GM23248 (cell line): ENCODE measurements at regions not wholly inside any gene's neighbourhood (a gene's known extent, or its start where the extent isn't known, plus 50 kb on each side); places are given as distances from the start of the nearest gene placed in this dataset.
A peak's percentile ranks its signal among the peaks of the same experiment; 100 is the strongest.

ENCODE experiments used
- DNase-seq: peaks from one replicate; pipeline ENCODE4 v3.0.0-alpha.2; 2015
- H2AFZ ChIP-seq: fragments of 200-600 bp; sonication (generic); 2 replicates; pipeline ENCODE4 v1.6.1; 2016; ENCODE audit warnings: antibody characterized with exemption
- H3F3A ChIP-seq: fragments of 200-600 bp; sonication (generic); 2 replicates; pipeline ENCODE4 v1.6.1; 2016; ENCODE audit warnings: mild to moderate bottlenecking, antibody characterized with exemption, mixed run types; ENCODE audit not compliant: insufficient read depth
- H3K27ac ChIP-seq: fragments of 200-600 bp; sonication (generic); 2 replicates; pipeline ENCODE4 v1.5.1; 2016; ENCODE audit warnings: mild to moderate bottlenecking
- H3K27me3 ChIP-seq: fragments of 200-600 bp; sonication (generic); replicated peaks from 2 replicates; pipeline ENCODE4 v1.6.1; 2016; ENCODE audit warnings: mild to moderate bottlenecking; ENCODE audit not compliant: insufficient read depth
- H3K36me3 ChIP-seq: fragments of 200-600 bp; sonication (generic); 2 replicates; pipeline ENCODE4 v1.6.1; 2016; ENCODE audit warnings: low read depth, mild to moderate bottlenecking
- H3K4me1 ChIP-seq: fragments of 200-600 bp; sonication (generic); 2 replicates; pipeline ENCODE4 v1.6.1; 2016; ENCODE audit warnings: mild to moderate bottlenecking; ENCODE audit not compliant: insufficient read depth
- H3K4me2 ChIP-seq: fragments of 200-600 bp; sonication (generic); one replicate; pipeline ENCODE4 v1.6.1; 2016; ENCODE audit warnings: mild to moderate bottlenecking; ENCODE audit not compliant: unreplicated experiment
- H3K4me3 ChIP-seq: fragments of 200-600 bp; sonication (generic); 2 replicates; pipeline ENCODE4 v1.5.1; 2016; ENCODE audit warnings: mild to moderate bottlenecking
- H3K79me2 ChIP-seq: fragments of 200-600 bp; sonication (generic); 2 replicates; pipeline ENCODE4 v1.6.1; 2016; ENCODE audit warnings: mild to moderate bottlenecking; ENCODE audit not compliant: insufficient read depth
- H3K9ac ChIP-seq: fragments of 200-600 bp; sonication (generic); 2 replicates; pipeline ENCODE4 v1.6.1; 2016; ENCODE audit warnings: mild to moderate bottlenecking
- H3K9me2 ChIP-seq: fragments of 200-600 bp; sonication (generic); 2 replicates; pipeline ENCODE4 v1.6.1; 2016; ENCODE audit warnings: mixed run types, mild to moderate bottlenecking, moderate library complexity; ENCODE audit not compliant: insufficient read depth
- H3K9me3 ChIP-seq: fragments of 200-600 bp; sonication (generic); one replicate; pipeline ENCODE4 v1.6.1; 2017; ENCODE audit warnings: low read depth
- H4K20me1 ChIP-seq: fragments of 200-600 bp; sonication (generic); 2 replicates; pipeline ENCODE4 v1.6.0; 2016; ENCODE audit not compliant: insufficient read depth
- EZH2 ChIP-seq: fragments of 200-600 bp; sonication (generic); IDR thresholded peaks from 2 replicates; pipeline ENCODE4 v1.6.1; 2018; ENCODE audit warnings: antibody characterized with exemption, mild to moderate bottlenecking; ENCODE audit not compliant: insufficient read depth, poor library complexity, severe bottlenecking
- EZH2phosphoT487 ChIP-seq: fragments of 200-600 bp; sonication (generic); IDR thresholded peaks from 2 replicates; pipeline ENCODE4 v1.6.1; 2018; ENCODE audit warnings: antibody characterized with exemption, moderate library complexity, mild to moderate bottlenecking, low read depth; ENCODE audit not compliant: insufficient read depth
- WGBS, 2 experiments: methylation state at CpG; one replicate each; pipeline ENCODE4 v1.1.6; 2015 to 2017; ENCODE audit warnings: low lambda C conversion rate in 2 of 2, low coverage in 1 of 2; ENCODE audit errors: missing lambda C conversion rate in 2 of 2; 5-methylcytosine and 5-hydroxymethylcytosine counted together
- in situ Hi-C: fragments of 300-500 bp; cut with MboI; formaldehyde crosslinking; loops from 2 replicates; pipeline ENCODE4 v1.15.0; 2020

GRCh38 chr9:110141227-110141793, 66.6 kb downstream of the C9orf152 start:
- Histone ChIP-seq H2AFZ (no peak overlapping the region), H3K27ac (peak overlapping the region; percentile 74), H3F3A (peaks cover 62% of the 10 kb centered on the region), H3K9me2 (no peaks in the 10 kb centered on the region), H4K20me1 (no peaks in the 10 kb centered on the region), H3K9me3 (no peaks in the 10 kb centered on the region), H3K27me3 (no peaks in the 10 kb centered on the region), H3K4me1 (peaks cover 55% of the 10 kb centered on the region), H3K36me3 (peaks cover 42% of the 10 kb centered on the region), H3K4me2 (peak overlapping the region; percentile 62), H3K79me2 (peaks cover 93% of the 10 kb centered on the region), H3K4me3 (no peak overlapping the region), H3K9ac (0 out of 2 replicates have a peak overlapping the region, but pooled peaks have one; percentile 4)
- 1% methylated on average over 7 of the region's 7 CpGs for WGBS, 2 experiments
- in situ Hi-C loops = no loop called here
- peak; percentile 97 for DNase-seq
- TF ChIP-seq EZH2phosphoT487 (peak; percentile 86), EZH2 (no peak)

- H3K4me1 ChIP-seq = peaks cover 59% of the 10 kb centered on the region
- H4K20me1 ChIP-seq = no peaks in the 10 kb centered on the region
- peaks cover 71% of the 10 kb centered on the region for H3F3A ChIP-seq
- peak overlapping the region; percentile 74 for H3K27ac ChIP-seq
- peaks cover 93% of the 10 kb centered on the region for H3K79me2 ChIP-seq
- no peak for TF ChIP-seq EZH2
- TF ChIP-seq EZH2phosphoT487 = no peak
- no peaks in the 10 kb centered on the region for H3K9me3 ChIP-seq
- H3K4me3 ChIP-seq = no peak overlapping the region
- peak overlapping the region; percentile 62 for H3K4me2 ChIP-seq
- WGBS, 2 experiments = 92 to 96% methylated on average over 3 of the region's 3 CpGs
- H3K9ac ChIP-seq = peak overlapping the region; percentile 1
- in situ Hi-C loops = no loop called here
- peaks cover 35% of the 10 kb centered on the region for H3K36me3 ChIP-seq
- DNase-seq = no peak
- H2AFZ ChIP-seq = no peak overlapping the region
- H3K9me2 ChIP-seq = no peaks in the 10 kb centered on the region
- no peaks in the 10 kb centered on the region for H3K27me3 ChIP-seq
Measured at GRCh38 chr9:110142253-110142652, 65.7 kb downstream of the C9orf152 start.

GRCh38 chr9:110142868-110143481, 65.0 kb downstream of the C9orf152 start:
- Histone ChIP-seq H3K9me2 (no peaks in the 10 kb centered on the region), H2AFZ (no peak overlapping the region), H3K27ac (peak overlapping the region; percentile 74), H3K4me3 (no peak overlapping the region), H4K20me1 (no peaks in the 10 kb centered on the region), H3K36me3 (peaks cover 28% of the 10 kb centered on the region), H3K27me3 (no peaks in the 10 kb centered on the region), H3F3A (peaks cover 78% of the 10 kb centered on the region), H3K4me1 (peaks cover 63% of the 10 kb centered on the region), H3K9me3 (no peaks in the 10 kb centered on the region), H3K4me2 (peak overlapping the region; percentile 62), H3K79me2 (peaks cover 93% of the 10 kb centered on the region), H3K9ac (peak overlapping the region; percentile 1; the same call in 1 of the 2 replicates)
- TF ChIP-seq EZH2 = no peak
- no peak for TF ChIP-seq EZH2phosphoT487
- in situ Hi-C loops = no loop called here
- 100% methylated on average over 3 of the region's 3 CpGs for WGBS, 2 experiments
- no peak for DNase-seq

- Histone ChIP-seq H4K20me1 (no peaks in the 10 kb centered on the region; the same call in 1 of the 2 replicates), H3K27me3 (no peaks in the 10 kb centered on the region), H3K9ac (no peak overlapping the region), H3K4me3 (no peak overlapping the region), H3K36me3 (peaks cover 23% of the 10 kb centered on the region), H3K27ac (peak overlapping the region; percentile 74; the same call in 1 of the 2 replicates), H3K9me3 (no peaks in the 10 kb centered on the region), H2AFZ (no peak overlapping the region), H3K79me2 (peaks cover 93% of the 10 kb centered on the region), H3K9me2 (no peaks in the 10 kb centered on the region), H3K4me1 (peaks cover 68% of the 10 kb centered on the region), H3F3A (peaks cover 83% of the 10 kb centered on the region), H3K4me2 (no peak overlapping the region)
- in situ Hi-C loops = no loop called here
- TF ChIP-seq EZH2 (no peak), EZH2phosphoT487 (no peak)
- 94 to 97% methylated on average over 1 of the region's 1 CpG for WGBS, 2 experiments
- no peak for DNase-seq
Measured at GRCh38 chr9:110143485-110143884, 64.5 kb downstream of the C9orf152 start.
